ENCODE measurements at regions not wholly inside any gene's neighbourhood (a gene's known extent, or its start where the extent isn't known, plus 50 kb on each side); places are given as distances from the start of the nearest gene placed in this dataset.

DNA sequence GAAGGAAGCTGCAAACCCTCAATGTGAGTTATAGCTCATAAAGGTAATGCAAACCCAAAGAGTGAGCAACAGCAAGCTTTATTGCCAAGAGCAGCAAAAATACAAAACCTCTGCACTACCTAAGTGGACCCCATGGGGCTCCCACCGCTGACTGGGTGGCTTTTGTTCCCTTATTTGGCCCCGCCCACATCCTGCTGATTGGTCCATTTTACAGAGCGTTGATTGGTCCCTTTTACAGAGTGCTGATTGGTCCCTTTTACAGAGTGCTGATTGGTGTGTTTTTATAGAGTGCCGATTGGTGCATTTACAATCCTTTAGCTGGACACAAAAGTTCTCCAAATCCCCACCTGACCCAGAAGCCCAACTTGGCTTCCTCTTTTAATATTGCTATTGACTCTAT, 154.5 kb upstream of the NSMCE3 start:
- no peaks in the 10 kb centered on the region for H3K9me3 ChIP-seq (ENCODE audit: insufficient read depth, low read depth, low read length)

GRCh38 chr15:29422606-29423005, 153.0 kb upstream of the NSMCE3 start:
- Histone ChIP-seq H2AFZ (ENCODE audit: insufficient read depth, low read length, poor library complexity) (no peak overlapping the region), H4K91ac (ENCODE audit: low read depth, low read length) (no peak overlapping the region), H3K4me3 (ENCODE audit: low read depth, low read length) (no peak overlapping the region), H3K27me3 (ENCODE audit: insufficient read depth, low read length) (peaks cover 2% of the 10 kb centered on the region), H2AK5ac (ENCODE audit: low read length) (no peak overlapping the region), H4K8ac (ENCODE audit: low read depth, low read length) (no peak overlapping the region), H2BK12ac (ENCODE audit: low read length) (no peak overlapping the region), H3K27ac (ENCODE audit: low read depth, low read length) (no peak overlapping the region), H3K14ac (ENCODE audit: low read length) (no peak overlapping the region), H4K12ac (ENCODE audit: low read depth, low read length) (no peak overlapping the region), H2BK120ac (ENCODE audit: insufficient read depth, low read length, poor library complexity) (no peak overlapping the region), H3K23ac (ENCODE audit: low read length) (no peak overlapping the region), H3K9me3 (ENCODE audit: insufficient read depth, low read depth, low read length) (no peaks in the 10 kb centered on the region), H3K18ac (ENCODE audit: low read length) (no peak overlapping the region), H3K4me1 (ENCODE audit: control insufficient read depth in 1 of 2, insufficient read depth in 2 of 2, low read length in 2 of 2) (no peaks in the 10 kb centered on the region), H3K36me3 (ENCODE audit: control insufficient read depth in 1 of 2, insufficient read depth in 2 of 2, low read length in 2 of 2) (no peaks in the 10 kb centered on the region), H2BK5ac (ENCODE audit: low read depth, low read length, poor library complexity) (no peak overlapping the region), H3K4me2 (ENCODE audit: low read length) (no peak overlapping the region), H3K79me2 (ENCODE audit: control insufficient read depth, insufficient read depth, low read length, poor library complexity) (no peaks in the 10 kb centered on the region), H3K4ac (ENCODE audit: low read depth, low read length) (no peak overlapping the region), H3K9ac (ENCODE audit: low read length) (no peak overlapping the region), H3K79me1 (ENCODE audit: low read length) (no peaks in the 10 kb centered on the region)
- no peak for DNase-seq
- no CpG with 5 or more reads among the region's 2 CpGs for WGBS (ENCODE audit: extremely low coverage, insufficient coverage, insufficient read length)

More for the DNA sequence above, 154.5 kb upstream of the NSMCE3 start:
- Histone ChIP-seq H3K4me2 (ENCODE audit: low read length) (no peak overlapping the region), H3K36me3 (ENCODE audit: control insufficient read depth in 1 of 2, insufficient read depth in 2 of 2, low read length in 2 of 2) (no peaks in the 10 kb centered on the region), H2BK120ac (ENCODE audit: insufficient read depth, low read length, poor library complexity) (no peak overlapping the region), H3K18ac (ENCODE audit: low read length) (no peak overlapping the region), H4K12ac (ENCODE audit: low read depth, low read length) (no peak overlapping the region), H3K9ac (ENCODE audit: low read length) (no peak overlapping the region), H3K14ac (ENCODE audit: low read length) (no peak overlapping the region), H3K4me3 (ENCODE audit: low read depth, low read length) (no peak overlapping the region), H3K79me1 (ENCODE audit: low read length) (no peaks in the 10 kb centered on the region), H2AFZ (ENCODE audit: insufficient read depth, low read length, poor library complexity) (no peak overlapping the region), H3K4me1 (ENCODE audit: control insufficient read depth in 1 of 2, insufficient read depth in 2 of 2, low read length in 2 of 2) (no peaks in the 10 kb centered on the region), H2BK12ac (ENCODE audit: low read length) (no peak overlapping the region), H3K79me2 (ENCODE audit: control insufficient read depth, insufficient read depth, low read length, poor library complexity) (no peaks in the 10 kb centered on the region), H2AK5ac (ENCODE audit: low read length) (no peak overlapping the region), H3K23ac (ENCODE audit: low read length) (no peak overlapping the region), H4K91ac (ENCODE audit: low read depth, low read length) (no peak overlapping the region), H3K27ac (ENCODE audit: low read depth, low read length) (no peak overlapping the region), H3K27me3 (ENCODE audit: insufficient read depth, low read length) (peaks cover 2% of the 10 kb centered on the region), H2BK5ac (ENCODE audit: low read depth, low read length, poor library complexity) (no peak overlapping the region), H3K4ac (ENCODE audit: low read depth, low read length) (no peak overlapping the region), H4K8ac (ENCODE audit: low read depth, low read length) (no peak overlapping the region)
- DNase-seq: no peak
- no CpG with 5 or more reads among the region's 4 CpGs for WGBS (ENCODE audit: extremely low coverage, insufficient coverage, insufficient read length)

- no peak for DNase-seq
- Histone ChIP-seq H3K4ac (ENCODE audit: low read depth, low read length) (no peak overlapping the region), H4K91ac (ENCODE audit: low read depth, low read length) (no peak overlapping the region), H3K4me3 (ENCODE audit: low read depth, low read length) (no peak overlapping the region), H3K4me1 (ENCODE audit: control insufficient read depth in 1 of 2, insufficient read depth in 2 of 2, low read length in 2 of 2) (no peaks in the 10 kb centered on the region), H2BK120ac (ENCODE audit: insufficient read depth, low read length, poor library complexity) (no peak overlapping the region), H3K27ac (ENCODE audit: low read depth, low read length) (no peak overlapping the region), H3K79me2 (ENCODE audit: control insufficient read depth, insufficient read depth, low read length, poor library complexity) (no peaks in the 10 kb centered on the region), H3K9me3 (ENCODE audit: insufficient read depth, low read depth, low read length) (no peaks in the 10 kb centered on the region), H3K18ac (ENCODE audit: low read length) (no peak overlapping the region), H2AK5ac (ENCODE audit: low read length) (no peak overlapping the region), H3K27me3 (ENCODE audit: insufficient read depth, low read length) (no peaks in the 10 kb centered on the region), H4K8ac (ENCODE audit: low read depth, low read length) (no peak overlapping the region), H2BK5ac (ENCODE audit: low read depth, low read length, poor library complexity) (no peak overlapping the region), H3K14ac (ENCODE audit: low read length) (no peak overlapping the region), H2AFZ (ENCODE audit: insufficient read depth, low read length, poor library complexity) (no peak overlapping the region), H3K23ac (ENCODE audit: low read length) (no peak overlapping the region), H3K36me3 (ENCODE audit: control insufficient read depth in 1 of 2, insufficient read depth in 2 of 2, low read length in 2 of 2) (no peaks in the 10 kb centered on the region), H3K79me1 (ENCODE audit: low read length) (no peaks in the 10 kb centered on the region), H3K9ac (ENCODE audit: low read length) (no peak overlapping the region), H4K12ac (ENCODE audit: low read depth, low read length) (no peak overlapping the region), H2BK12ac (ENCODE audit: low read length) (no peak overlapping the region), H3K4me2 (ENCODE audit: low read length) (no peak overlapping the region)
- no CpG with 5 or more reads among the region's 2 CpGs for WGBS (ENCODE audit: extremely low coverage, insufficient coverage, insufficient read length)
Measured at GRCh38 chr15:29420188-29420587, 150.6 kb upstream of the NSMCE3 start.

GRCh38 chr15:29418931-29419330, 149.3 kb upstream of the NSMCE3 start:
- DNase-seq: no peak
- H3K4me1 ChIP-seq (ENCODE audit: control insufficient read depth in 1 of 2, insufficient read depth in 2 of 2, low read length in 2 of 2): no peaks in the 10 kb centered on the region
- no peaks in the 10 kb centered on the region for H3K9me3 ChIP-seq (ENCODE audit: insufficient read depth, low read depth, low read length)
- no peak overlapping the region for H3K9ac ChIP-seq (ENCODE audit: low read length)
- H3K4me2 ChIP-seq (ENCODE audit: low read length): no peak overlapping the region
- no peak overlapping the region for H2BK5ac ChIP-seq (ENCODE audit: low read depth, low read length, poor library complexity)
- no peaks in the 10 kb centered on the region for H3K36me3 ChIP-seq (ENCODE audit: control insufficient read depth in 1 of 2, insufficient read depth in 2 of 2, low read length in 2 of 2)
- H3K23ac ChIP-seq (ENCODE audit: low read length): no peak overlapping the region
- H3K79me2 ChIP-seq (ENCODE audit: control insufficient read depth, insufficient read depth, low read length, poor library complexity): no peaks in the 10 kb centered on the region
- H2BK12ac ChIP-seq (ENCODE audit: low read length): no peak overlapping the region
- no peak overlapping the region for H3K4me3 ChIP-seq (ENCODE audit: low read depth, low read length)
- no peaks in the 10 kb centered on the region for H3K79me1 ChIP-seq (ENCODE audit: low read length)
- H3K4ac ChIP-seq (ENCODE audit: low read depth, low read length): no peak overlapping the region
- no peaks in the 10 kb centered on the region for H3K27me3 ChIP-seq (ENCODE audit: insufficient read depth, low read length)
- no peak overlapping the region for H2AFZ ChIP-seq (ENCODE audit: insufficient read depth, low read length, poor library complexity)
- H3K27ac ChIP-seq (ENCODE audit: low read depth, low read length): no peak overlapping the region
- H3K14ac ChIP-seq (ENCODE audit: low read length): no peak overlapping the region
- H4K91ac ChIP-seq (ENCODE audit: low read depth, low read length): no peak overlapping the region
- no peak overlapping the region for H2BK120ac ChIP-seq (ENCODE audit: insufficient read depth, low read length, poor library complexity)
- H2AK5ac ChIP-seq (ENCODE audit: low read length): no peak overlapping the region
- H4K12ac ChIP-seq (ENCODE audit: low read depth, low read length): no peak overlapping the region
- no peak overlapping the region for H4K8ac ChIP-seq (ENCODE audit: low read depth, low read length)
- WGBS (ENCODE audit: extremely low coverage, insufficient coverage, insufficient read length): no CpG with 5 or more reads among the region's 1 CpG
- no peak overlapping the region for H3K18ac ChIP-seq (ENCODE audit: low read length)
